ENCODE measurements at regions not wholly inside any gene's neighbourhood (a gene's known extent, or its start where the extent isn't known, plus 50 kb on each side); places are given as distances from the start of the nearest gene placed in this dataset.

DNA sequence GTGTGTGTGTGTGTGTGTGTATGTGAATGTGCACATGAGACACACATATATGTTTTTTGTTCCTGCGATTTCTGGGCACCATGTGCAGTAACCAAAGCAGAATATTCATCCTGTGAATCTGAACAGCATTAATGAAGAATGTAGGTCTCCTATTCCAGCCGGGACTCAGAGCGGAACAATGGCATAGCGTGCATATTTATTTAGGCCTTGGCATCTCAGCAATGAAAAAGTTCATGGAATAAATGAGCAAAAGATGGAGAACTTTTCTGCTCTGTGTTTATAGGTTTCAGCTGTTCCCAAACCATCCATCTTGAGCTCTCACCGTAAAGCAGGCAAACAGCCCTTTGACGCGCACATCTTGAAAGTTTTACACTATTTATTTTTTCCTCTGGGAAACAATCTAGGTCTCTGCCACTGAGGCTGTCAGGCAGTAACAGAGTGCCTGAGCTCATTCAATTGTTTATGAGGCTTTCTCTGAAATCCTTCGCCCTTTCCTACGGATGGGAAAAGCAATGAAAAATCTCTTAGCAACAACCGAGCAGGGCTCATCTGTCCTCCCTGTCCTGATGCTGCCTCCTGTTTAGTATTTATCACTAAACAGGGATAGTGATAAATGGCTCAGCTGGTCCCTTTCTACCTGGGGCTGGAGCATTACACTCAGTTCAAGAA lies 65.9 kb upstream of the KCNK12 start:
- no peak for DNase-seq
- Mint-ChIP-seq H3K9me3 (no peaks in the 10 kb centered on the region), H3K27me3 (ENCODE audit: insufficient read depth) (peaks cover 14% of the 10 kb centered on the region), H3K4me1 (ENCODE audit: low read depth) (peaks cover 18% of the 10 kb centered on the region), H3K36me3 (ENCODE audit: low read depth) (peaks cover 5% of the 10 kb centered on the region; the same call in 1 of the 2 replicates), H3K27ac (no peak overlapping the region), H3K4me3 (no peak overlapping the region)
- TF ChIP-seq, protein P1, sequence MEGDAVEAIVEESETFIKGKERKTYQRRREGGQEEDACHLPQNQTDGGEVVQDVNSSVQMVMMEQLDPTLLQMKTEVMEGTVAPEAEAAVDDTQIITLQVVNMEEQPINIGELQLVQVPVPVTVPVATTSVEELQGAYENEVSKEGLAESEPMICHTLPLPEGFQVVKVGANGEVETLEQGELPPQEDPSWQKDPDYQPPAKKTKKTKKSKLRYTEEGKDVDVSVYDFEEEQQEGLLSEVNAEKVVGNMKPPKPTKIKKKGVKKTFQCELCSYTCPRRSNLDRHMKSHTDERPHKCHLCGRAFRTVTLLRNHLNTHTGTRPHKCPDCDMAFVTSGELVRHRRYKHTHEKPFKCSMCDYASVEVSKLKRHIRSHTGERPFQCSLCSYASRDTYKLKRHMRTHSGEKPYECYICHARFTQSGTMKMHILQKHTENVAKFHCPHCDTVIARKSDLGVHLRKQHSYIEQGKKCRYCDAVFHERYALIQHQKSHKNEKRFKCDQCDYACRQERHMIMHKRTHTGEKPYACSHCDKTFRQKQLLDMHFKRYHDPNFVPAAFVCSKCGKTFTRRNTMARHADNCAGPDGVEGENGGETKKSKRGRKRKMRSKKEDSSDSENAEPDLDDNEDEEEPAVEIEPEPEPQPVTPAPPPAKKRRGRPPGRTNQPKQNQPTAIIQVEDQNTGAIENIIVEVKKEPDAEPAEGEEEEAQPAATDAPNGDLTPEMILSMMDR (IDR thresholded peaks at IDR 0.05) = no peak

DNA sequence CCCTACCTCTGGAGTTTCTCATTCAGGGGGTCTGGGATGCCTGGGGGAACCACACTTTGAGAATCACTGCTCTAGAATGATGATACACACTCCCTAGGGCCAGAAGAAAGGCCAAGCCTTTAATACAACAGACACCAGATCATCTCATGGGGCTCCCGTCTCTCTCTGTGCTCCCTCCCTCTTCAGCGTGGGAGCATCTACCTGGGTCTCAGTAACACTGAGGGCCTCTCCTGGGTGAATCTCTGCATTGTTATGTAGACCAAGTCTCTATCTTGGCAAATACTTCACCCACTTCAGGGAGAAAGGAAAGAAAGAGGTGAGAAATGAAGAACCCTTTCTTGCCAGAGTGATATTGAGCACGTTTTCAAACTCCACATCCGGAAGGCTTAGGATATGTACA lies 65.4 kb upstream of the KCNK12 start:
- Mint-ChIP-seq H3K36me3 (ENCODE audit: low read depth) (peaks cover 5% of the 10 kb centered on the region; the same call in 1 of the 2 replicates), H3K4me3 (no peak overlapping the region), H3K9me3 (no peaks in the 10 kb centered on the region), H3K27ac (no peak overlapping the region), H3K4me1 (ENCODE audit: low read depth) (peaks cover 20% of the 10 kb centered on the region), H3K27me3 (ENCODE audit: insufficient read depth) (peaks cover 14% of the 10 kb centered on the region)
- DNase-seq = no peak
- TF ChIP-seq, protein P1 (IDR thresholded peaks at IDR 0.05) = no peak

DNA sequence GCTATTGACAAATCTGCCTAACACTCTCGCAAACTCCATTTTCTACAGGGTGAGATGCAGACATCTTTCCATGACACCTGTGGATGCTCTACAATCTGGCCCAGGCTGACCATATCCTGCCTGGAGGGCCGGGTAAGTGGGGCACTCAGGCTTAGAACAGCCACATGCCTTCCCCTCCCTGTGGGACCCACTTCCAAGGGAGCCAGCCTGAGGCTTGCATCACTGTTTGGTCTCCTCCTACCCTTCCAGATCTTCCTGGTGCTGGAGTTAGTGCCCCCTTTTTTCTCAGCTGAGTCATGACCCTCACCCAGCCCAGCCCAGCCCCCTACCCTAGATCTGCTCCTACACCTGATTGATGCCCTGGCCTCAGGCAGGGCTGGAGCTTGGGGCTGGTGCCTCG lies 62.0 kb upstream of the KCNK12 start:
- DNase-seq = no peak
- H3K27me3 Mint-ChIP-seq (ENCODE audit: insufficient read depth) = peaks cover 21% of the 10 kb centered on the region
- H3K36me3 Mint-ChIP-seq (ENCODE audit: low read depth) = no peaks in the 10 kb centered on the region
- H3K9me3 Mint-ChIP-seq = no peaks in the 10 kb centered on the region
- TF ChIP-seq, protein P1 (IDR thresholded peaks at IDR 0.05) = no peak
- no peak overlapping the region for H3K4me3 Mint-ChIP-seq
- no peak overlapping the region for H3K27ac Mint-ChIP-seq
- peaks cover 24% of the 10 kb centered on the region for H3K4me1 Mint-ChIP-seq (ENCODE audit: low read depth)

DNA sequence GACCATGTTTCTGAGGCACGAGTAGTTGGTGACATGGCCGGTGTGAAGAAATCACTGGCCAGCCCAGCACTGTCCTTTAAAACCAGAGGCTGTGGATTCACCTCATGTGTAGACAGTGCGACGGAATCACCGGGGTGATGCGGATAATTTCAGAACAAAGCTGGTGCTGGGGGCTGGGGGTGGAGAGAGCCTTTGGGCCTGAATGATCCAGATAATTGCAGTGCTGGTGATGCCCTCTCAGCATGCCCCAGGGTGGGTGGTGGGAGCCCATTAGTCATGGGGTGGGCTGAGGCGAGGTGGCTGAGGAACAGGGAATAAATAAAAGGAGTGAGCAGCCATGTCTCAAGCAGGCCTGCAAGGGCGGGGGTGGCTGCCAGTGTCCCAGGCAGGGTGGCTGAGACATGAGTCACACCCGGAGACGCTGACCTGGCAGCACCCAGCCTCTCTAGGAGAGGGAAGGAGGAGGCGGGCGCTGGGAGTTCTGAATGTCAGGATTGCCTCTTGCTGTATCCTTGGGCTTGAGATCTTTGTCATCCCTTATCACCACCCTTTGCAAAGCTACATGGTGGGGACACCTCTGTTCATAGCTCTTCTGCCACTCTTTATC lies 61.1 kb upstream of the KCNK12 start:
- peaks cover 24% of the 10 kb centered on the region for H3K4me1 Mint-ChIP-seq (ENCODE audit: low read depth)
- peaks cover 18% of the 10 kb centered on the region for H3K27me3 Mint-ChIP-seq (ENCODE audit: insufficient read depth)
- peak; percentile 69 for DNase-seq
- H3K27ac Mint-ChIP-seq = peak overlapping the region; percentile 74
- TF ChIP-seq, protein P1 (IDR thresholded peaks at IDR 0.05) = no peak
- H3K9me3 Mint-ChIP-seq = no peaks in the 10 kb centered on the region
- no peaks in the 10 kb centered on the region for H3K36me3 Mint-ChIP-seq (ENCODE audit: low read depth)
- peak overlapping the region; percentile 39; the same call in 1 of the 2 replicates for H3K4me3 Mint-ChIP-seq

DNA sequence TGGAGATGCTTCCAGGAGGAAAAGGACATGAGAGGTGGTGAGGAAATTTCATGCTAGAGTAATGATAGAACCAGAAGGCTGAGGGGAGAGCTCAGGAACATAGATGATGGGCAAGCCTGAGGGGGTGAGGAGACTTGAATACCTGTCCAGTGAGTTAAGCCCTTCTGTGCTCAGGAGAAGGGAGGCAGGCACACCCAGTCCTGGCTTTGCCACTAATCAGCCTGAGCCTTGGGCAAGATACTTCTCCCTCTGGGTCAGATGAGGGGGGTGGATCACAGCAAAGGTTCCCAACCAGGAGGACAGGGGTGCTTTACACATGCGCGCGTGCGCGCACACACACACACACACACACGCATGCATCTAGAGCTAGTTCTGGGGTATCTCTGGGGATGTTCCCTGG lies 60.5 kb upstream of the KCNK12 start:
- Mint-ChIP-seq H3K9me3 (no peaks in the 10 kb centered on the region), H3K36me3 (ENCODE audit: low read depth) (no peaks in the 10 kb centered on the region), H3K4me1 (ENCODE audit: low read depth) (peaks cover 24% of the 10 kb centered on the region), H3K4me3 (no peak overlapping the region), H3K27me3 (ENCODE audit: insufficient read depth) (peaks cover 21% of the 10 kb centered on the region), H3K27ac (no peak overlapping the region)
- TF ChIP-seq, protein P1 (IDR thresholded peaks at IDR 0.05) = no peak
- DNase-seq = no peak

All from HFFc6 (cell line).